Panc1 (cell line): ENCODE measurements at regions not wholly inside any gene's neighbourhood (a gene's known extent, or its start where the extent isn't known, plus 50 kb on each side); places are given as distances from the start of the nearest gene placed in this dataset.
A peak's percentile ranks its signal among the peaks of the same experiment; 100 is the strongest.

ENCODE experiments used
- ATAC-seq: fragments of 200-7000 bp; cut with Tn5 transposase; 2 replicates; pipeline ENCODE4 v1.9.1; 2020; ENCODE audit warnings: mild to moderate bottlenecking, moderate library complexity
- BruUV-seq: library from RNA; stranded (reverse); fragments of 400-500 nt; replicated peaks from 2 replicates; lab custom pipeline; 2021; lab: Mats Ljungman, UMichigan
- CTCF ChIA-PET: fragments of 300-600 bp; sonication (Branson Sonifier 250); formaldehyde crosslinking; loops from one replicate; lab custom pipeline; 2022; ENCODE audit warnings: antibody characterized with exemption; lab: Charles Lee
- POLR2A ChIA-PET: fragments of 300-600 bp; sonication (Branson Sonifier 250); formaldehyde crosslinking; loops from one replicate; lab custom pipeline; 2022; ENCODE audit warnings: antibody characterized with exemption; lab: Charles Lee
- DNase-seq: peaks from one replicate; pipeline ENCODE4 v3.0.0-alpha.2; 2010; ENCODE audit warnings: low read depth, low spot score
- H3K27ac ChIP-seq: 2 replicates; pipeline ENCODE4 v1.5.1; 2011; ENCODE audit warnings: mild to moderate bottlenecking, low read length, inconsistent platforms
- H3K27me3 ChIP-seq: fragments of 200-500 bp; sonication (Bioruptor generic); 2 replicates; pipeline ENCODE4 v1.6.0; 2014; ENCODE audit warnings: low read length, inconsistent platforms; ENCODE audit not compliant: control insufficient read depth, insufficient read depth
- H3K36me3 ChIP-seq: fragments of 200-500 bp; sonication (Bioruptor generic); 2 replicates; pipeline ENCODE4 v1.5.1; 2014; ENCODE audit warnings: inconsistent platforms, mild to moderate bottlenecking, low read length, moderate library complexity; ENCODE audit not compliant: control insufficient read depth, insufficient read depth
- H3K4me1 ChIP-seq: 2 replicates; pipeline ENCODE4 v1.5.1; 2011; ENCODE audit warnings: inconsistent platforms, mild to moderate bottlenecking, low read length, moderate library complexity; ENCODE audit not compliant: control insufficient read depth, insufficient read depth
- H3K4me3 ChIP-seq, 2 experiments: 2 replicates each; pipeline ENCODE4 v1.5.1; 2011 to 2012; ENCODE audit warnings: low read depth in 2 of 2, low read length in 2 of 2, mild to moderate bottlenecking in 2 of 2, inconsistent platforms in 1 of 2, moderate library complexity in 1 of 2
- H3K9me3 ChIP-seq: fragments of 200-500 bp; sonication (Bioruptor generic); 2 replicates; pipeline ENCODE4 v1.5.1; 2014; ENCODE audit warnings: low read depth, mild to moderate bottlenecking, inconsistent platforms, low read length, moderate library complexity; ENCODE audit not compliant: control insufficient read depth, insufficient read depth
- CTCF ChIP-seq: fragments of 450-650 bp; IDR thresholded peaks from 2 replicates; pipeline ENCODE4 v1.5.1; 2017; ENCODE audit warnings: mild to moderate bottlenecking
- POLR2AphosphoS5 ChIP-seq: IDR thresholded peaks from 2 replicates; pipeline ENCODE4 v1.6.1; 2012; ENCODE audit warnings: mild to moderate bottlenecking, low read depth, low read length, moderate library complexity
- REST ChIP-seq, 2 experiments: IDR thresholded peaks; 2 replicates each; pipeline ENCODE4 v1.6.1; 2011 to 2012; ENCODE audit warnings: low read depth in 2 of 2, control low read depth in 1 of 2, low read length in 1 of 2, mild to moderate bottlenecking in 1 of 2, moderate library complexity in 1 of 2; ENCODE audit not compliant: insufficient read depth in 1 of 2
- SIN3A ChIP-seq: IDR thresholded peaks from 2 replicates; pipeline ENCODE4 v1.6.1; 2012; ENCODE audit warnings: low read depth, mild to moderate bottlenecking, low read length, moderate library complexity, borderline replicate concordance; ENCODE audit not compliant: insufficient read depth
- TCF7L2 ChIP-seq: IDR thresholded peaks from 2 replicates; pipeline ENCODE4 v1.6.1; 2011; ENCODE audit warnings: mild to moderate bottlenecking, low read depth, low read length, inconsistent platforms
- in situ Hi-C: cut with HindIII; loops from 2 replicates; pipeline ENCODE4 v1.10.0; 2016; ENCODE audit warnings: low sequenced_read_pairs, low pct_unique_long_range_greater_than_20kb
- intact Hi-C: fragments of 100-400 bp; cut with micrococcal nuclease; formaldehyde crosslinking; loops from one replicate; pipeline ENCODE4 v1.10.0; 2022; ENCODE audit not compliant: unreplicated experiment

GRCh38 chr3:177300842-177301241 lies 103.6 kb upstream of the TBL1XR1 start:
- ChIA-PET CTCF (no interaction called here), POLR2A (no interaction called here)
- Histone ChIP-seq H3K9me3 (no peaks in the 10 kb centered on the region), H3K4me3 (no peak overlapping the region), H3K27me3 (no peaks in the 10 kb centered on the region), H3K27ac (peak overlapping the region; percentile 90), H3K36me3 (no peaks in the 10 kb centered on the region), H3K4me1 (peaks cover 14% of the 10 kb centered on the region)
- in situ Hi-C loops, result no loop called here
- DNase-seq, result no peak
- BruUV-seq, result no TSS peak
- no peak for TF ChIP-seq CTCF
- no peak for TF ChIP-seq SIN3A
- TF ChIP-seq POLR2AphosphoS5, result no peak
- no peak for TF ChIP-seq TCF7L2
- TF ChIP-seq REST (IDR thresholded peaks at IDR 0.05; ENCODE audit: insufficient read depth in 1 of 2, low read depth in 2 of 2, low read length in 1 of 2), result no peak
- no peak for ATAC-seq
- intact Hi-C loops, result loop anchor here (10.0 kb wide), 1 partner anchor 54 kb away; no protein-coding TSS in a partner anchor

- intact Hi-C loops (loop anchor here (10.0 kb wide), 1 partner anchor 49 kb away; no protein-coding TSS in a partner anchor), in situ Hi-C loops (no loop called here)
- Histone ChIP-seq H3K27ac (no peak overlapping the region), H3K4me3 (no peak overlapping the region), H3K27me3 (no peaks in the 10 kb centered on the region), H3K9me3 (0 out of 2 replicates have a peak, but pooled peaks cover 6% of the 10 kb centered on the region), H3K36me3 (no peaks in the 10 kb centered on the region), H3K4me1 (no peaks in the 10 kb centered on the region)
- no peak for TF ChIP-seq SIN3A
- TF ChIP-seq REST (IDR thresholded peaks at IDR 0.05; ENCODE audit: insufficient read depth in 1 of 2, low read depth in 2 of 2, low read length in 1 of 2), result no peak
- no peak for TF ChIP-seq POLR2AphosphoS5
- no peak for TF ChIP-seq CTCF
- TF ChIP-seq TCF7L2, result no peak
- BruUV-seq, result no TSS peak
- DNase-seq (no peak), ATAC-seq (no peak)
- POLR2A ChIA-PET, result no interaction called here
- CTCF ChIA-PET, result no interaction called here
Observed at GRCh38 chr3:177306252-177306651, 109.0 kb upstream of the TBL1XR1 start.
